CD14-positive monocyte (primary cell): ENCODE measurements at regions not wholly inside any gene's neighbourhood (a gene's known extent, or its start where the extent isn't known, plus 50 kb on each side); places are given as distances from the start of the nearest gene placed in this dataset.

Experiments
- DNase-seq, 3 donors: peaks; one replicate each; pipeline ENCODE4 v3.0.0-alpha.2; 2011 to 2022
- H2AFZ ChIP-seq: 2 replicates; pipeline ENCODE4 v1.6.0; 2012; ENCODE audit warnings: mild to moderate bottlenecking, low read depth, low read length, inconsistent platforms; ENCODE audit not compliant: insufficient read depth, poor library complexity, severe bottlenecking
- H3K27ac ChIP-seq, 2 donors: 1 replicate in 1 of 2; 2 replicates in 1 of 2; pipeline ENCODE4 v1.5.1; 2012 to 2013; ENCODE audit warnings: low read length in 2 of 2, control low read depth in 1 of 2, inconsistent platforms in 1 of 2, low read depth in 1 of 2, mild to moderate bottlenecking in 1 of 2
- H3K27me3 ChIP-seq, 2 donors: one replicate each; pipeline versions ENCODE4 v1.6.0 to v1.6.1; 2011 to 2013; ENCODE audit warnings: low read length in 2 of 2; ENCODE audit not compliant: control insufficient read depth in 2 of 2, insufficient read depth in 2 of 2
- H3K36me3 ChIP-seq, 2 donors: replicated peaks in 1 of 2; 1 replicate in 1 of 2; 2 replicates in 1 of 2; pipeline versions ENCODE4 v1.5.1 to v1.6.1; 2012 to 2013; ENCODE audit warnings: low read length in 2 of 2, control low read depth in 1 of 2, inconsistent platforms in 1 of 2, mild to moderate bottlenecking in 1 of 2; ENCODE audit not compliant: insufficient read depth in 2 of 2, control insufficient read depth in 1 of 2
- H3K4me1 ChIP-seq, 2 donors: 1 replicate in 1 of 2; 2 replicates in 1 of 2; pipeline versions ENCODE4 v1.5.1 to v1.6.1; 2012 to 2013; ENCODE audit warnings: low read length in 2 of 2, control low read depth in 1 of 2, inconsistent platforms in 1 of 2, mild to moderate bottlenecking in 1 of 2, moderate library complexity in 1 of 2; ENCODE audit not compliant: insufficient read depth in 2 of 2, control insufficient read depth in 1 of 2
- H3K4me2 ChIP-seq: replicated peaks from 2 replicates; pipeline ENCODE3; 2012; ENCODE audit warnings: low read length, moderate library complexity, mild to moderate bottlenecking; ENCODE audit not compliant: poor library complexity, severe bottlenecking; ENCODE audit errors: extremely low read depth
- H3K4me3 ChIP-seq, 3 experiments: fragments of 200-600 bp in 1 of 3; sonication (generic) in 1 of 3; replicated peaks in 1 of 3; 1 replicate in 2 of 3; 2 replicates in 1 of 3; pipeline ENCODE4 v1.5.1; 2011 to 2013; ENCODE audit warnings: low read length in 3 of 3, mild to moderate bottlenecking in 3 of 3, control low read depth in 2 of 3, low read depth in 2 of 3, inconsistent platforms in 1 of 3, moderate library complexity in 1 of 3
- H3K79me2 ChIP-seq: 2 replicates; pipeline ENCODE4 v1.6.0; 2012; ENCODE audit warnings: mild to moderate bottlenecking, control low read depth, inconsistent platforms, low read length, moderate library complexity; ENCODE audit not compliant: insufficient read depth
- H3K9ac ChIP-seq: 2 replicates; pipeline ENCODE4 v1.6.0; 2017; ENCODE audit warnings: low read length, mild to moderate bottlenecking; ENCODE audit not compliant: insufficient read depth, poor library complexity, severe bottlenecking
- H3K9me3 ChIP-seq, 2 donors: replicated peaks in 1 of 2; 1 replicate in 1 of 2; 2 replicates in 1 of 2; pipeline versions ENCODE4 v1.5.1 to v1.6.1; 2012 to 2013; ENCODE audit warnings: low read length in 2 of 2, control low read depth in 1 of 2; ENCODE audit not compliant: control insufficient read depth in 1 of 2, insufficient read depth in 1 of 2
- H4K20me1 ChIP-seq: 2 replicates; pipeline ENCODE4 v1.6.0; 2012; ENCODE audit warnings: mild to moderate bottlenecking, low read length, control low read depth, moderate library complexity; ENCODE audit not compliant: insufficient read depth
- H3K27ac Mint-ChIP-seq, 7 donors: one replicate each; pipeline ENCODE4 v1.8.0; 2020; ENCODE audit warnings: mild to moderate bottlenecking in 7 of 7, mixed read lengths in 7 of 7, moderate library complexity in 6 of 7, inconsistent platforms in 2 of 7
- H3K27me3 Mint-ChIP-seq, 3 donors: one replicate each; pipeline ENCODE4 v1.8.0; 2021 to 2022; ENCODE audit warnings: low read depth in 3 of 3, mild to moderate bottlenecking in 3 of 3, mixed read lengths in 3 of 3, moderate library complexity in 3 of 3, inconsistent platforms in 1 of 3
- H3K36me3 Mint-ChIP-seq, 2 donors: one replicate each; pipeline ENCODE4 v1.8.0; 2020; ENCODE audit warnings: mixed read lengths in 2 of 2, inconsistent platforms in 1 of 2, mild to moderate bottlenecking in 1 of 2
- H3K4me1 Mint-ChIP-seq: one replicate; pipeline ENCODE4 v1.8.0; 2020; ENCODE audit warnings: mild to moderate bottlenecking, mixed read lengths
- H3K4me3 Mint-ChIP-seq, 2 donors: one replicate each; pipeline ENCODE4 v1.8.0; 2020; ENCODE audit warnings: mild to moderate bottlenecking in 2 of 2, mixed read lengths in 2 of 2, moderate library complexity in 1 of 2
- H3K9me3 Mint-ChIP-seq, 7 donors: one replicate each; pipeline ENCODE4 v1.8.0; 2020 to 2022; ENCODE audit warnings: mixed read lengths in 7 of 7, mild to moderate bottlenecking in 6 of 7, moderate library complexity in 6 of 7, inconsistent platforms in 2 of 7
- CTCF ChIP-seq: fragments of 200-600 bp; IDR thresholded peaks from one replicate; pipeline ENCODE4 v1.8.0; 2022; ENCODE audit warnings: antibody characterized with exemption, mild to moderate bottlenecking
- WGBS: methylation state at CpG from one replicate; pipeline ENCODE4 v1.1.5; 2013; ENCODE audit warnings: missing lambda C conversion rate; ENCODE audit not compliant: insufficient coverage; 5-methylcytosine and 5-hydroxymethylcytosine counted together
- intact Hi-C, 2 donors: fragments of 100-400 bp; cut with micrococcal nuclease; formaldehyde crosslinking; loops; one replicate each; pipeline versions ENCODE4 v1.15.0 to v1.15.1; 2023

- H3K27me3 ChIP-seq = no peaks in the 10 kb centered on the region
These were observed 1375.6 kb upstream of the TENM4 start for GRCh38 chr11:80816454-80816847.

GRCh38 chr11:80815752-80816453 lies 1375.1 kb upstream of the TENM4 start:
- no peak overlapping the region for H3K9ac ChIP-seq
- no peak overlapping the region for H2AFZ ChIP-seq
- Mint-ChIP-seq H3K27me3 (peaks cover 0 to 3% (median 0%) of the 10 kb centered on the region in 3 donors), H3K9me3 (peaks cover 0 to 2% (median 0%) of the 10 kb centered on the region in 7 donors), H3K27ac (no peak overlapping the region), H3K4me1 (no peaks in the 10 kb centered on the region), H3K36me3 (no peaks in the 10 kb centered on the region), H3K4me3 (no peak overlapping the region)
- no CpG with 5 or more reads among the region's 3 CpGs for WGBS
- no peaks in the 10 kb centered on the region for H3K79me2 ChIP-seq
- no peak for TF ChIP-seq CTCF
- H3K27ac ChIP-seq = no peak overlapping the region
- no peaks in the 10 kb centered on the region for H4K20me1 ChIP-seq
- no peaks in the 10 kb centered on the region for H3K4me1 ChIP-seq
- no peaks in the 10 kb centered on the region for H3K9me3 ChIP-seq
- H3K27me3 ChIP-seq = no peaks in the 10 kb centered on the region
- H3K4me2 ChIP-seq = no peak overlapping the region
- intact Hi-C loops = no loop called here
- no peaks in the 10 kb centered on the region for H3K36me3 ChIP-seq
- DNase-seq = peak in 1 of 3 donors; percentile 11
- no peak overlapping the region for H3K4me3 ChIP-seq

More at GRCh38 chr11:80816454-80816847, 1375.6 kb upstream of the TENM4 start:
- peaks cover 0 to 3% (median 0%) of the 10 kb centered on the region in 3 donors for H3K27me3 Mint-ChIP-seq
- DNase-seq = no peak
- Histone ChIP-seq H4K20me1 (no peaks in the 10 kb centered on the region), H3K9me3 (no peaks in the 10 kb centered on the region), H3K79me2 (no peaks in the 10 kb centered on the region), H3K9ac (no peak overlapping the region), H2AFZ (no peak overlapping the region), H3K27ac (no peak overlapping the region), H3K36me3 (no peaks in the 10 kb centered on the region), H3K4me2 (no peak overlapping the region), H3K4me3 (no peak overlapping the region), H3K4me1 (no peaks in the 10 kb centered on the region)
- intact Hi-C loops = no loop called here
- no peaks in the 10 kb centered on the region for H3K36me3 Mint-ChIP-seq
- no peak overlapping the region for H3K4me3 Mint-ChIP-seq
- no peaks in the 10 kb centered on the region for H3K4me1 Mint-ChIP-seq
- TF ChIP-seq CTCF = no peak
- no CpG with 5 or more reads among the region's 1 CpG for WGBS
- no peak overlapping the region for H3K27ac Mint-ChIP-seq
- peaks cover 0 to 2% (median 0%) of the 10 kb centered on the region in 7 donors for H3K9me3 Mint-ChIP-seq
